ENCODE measurements at regions not wholly inside any gene's neighbourhood (a gene's known extent, or its start where the extent isn't known, plus 50 kb on each side); places are given as distances from the start of the nearest gene placed in this dataset.

- TF ChIP-seq, protein P1, sequence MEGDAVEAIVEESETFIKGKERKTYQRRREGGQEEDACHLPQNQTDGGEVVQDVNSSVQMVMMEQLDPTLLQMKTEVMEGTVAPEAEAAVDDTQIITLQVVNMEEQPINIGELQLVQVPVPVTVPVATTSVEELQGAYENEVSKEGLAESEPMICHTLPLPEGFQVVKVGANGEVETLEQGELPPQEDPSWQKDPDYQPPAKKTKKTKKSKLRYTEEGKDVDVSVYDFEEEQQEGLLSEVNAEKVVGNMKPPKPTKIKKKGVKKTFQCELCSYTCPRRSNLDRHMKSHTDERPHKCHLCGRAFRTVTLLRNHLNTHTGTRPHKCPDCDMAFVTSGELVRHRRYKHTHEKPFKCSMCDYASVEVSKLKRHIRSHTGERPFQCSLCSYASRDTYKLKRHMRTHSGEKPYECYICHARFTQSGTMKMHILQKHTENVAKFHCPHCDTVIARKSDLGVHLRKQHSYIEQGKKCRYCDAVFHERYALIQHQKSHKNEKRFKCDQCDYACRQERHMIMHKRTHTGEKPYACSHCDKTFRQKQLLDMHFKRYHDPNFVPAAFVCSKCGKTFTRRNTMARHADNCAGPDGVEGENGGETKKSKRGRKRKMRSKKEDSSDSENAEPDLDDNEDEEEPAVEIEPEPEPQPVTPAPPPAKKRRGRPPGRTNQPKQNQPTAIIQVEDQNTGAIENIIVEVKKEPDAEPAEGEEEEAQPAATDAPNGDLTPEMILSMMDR (IDR thresholded peaks at IDR 0.05), result no peak
- H3K27ac Mint-ChIP-seq (ENCODE audit: unreplicated experiment), result no peak overlapping the region
- peaks cover 8% of the 10 kb centered on the region for H3K27me3 Mint-ChIP-seq (ENCODE audit: unreplicated experiment)
- H3K9me3 Mint-ChIP-seq (ENCODE audit: unreplicated experiment), result peaks cover 3% of the 10 kb centered on the region
- no peaks in the 10 kb centered on the region for H3K4me1 Mint-ChIP-seq (ENCODE audit: unreplicated experiment)
- no peak for DNase-seq (ENCODE audit: extremely low spot score, unreplicated experiment)
- no peak overlapping the region for H3K4me3 Mint-ChIP-seq (ENCODE audit: unreplicated experiment)
- no peaks in the 10 kb centered on the region for H3K36me3 Mint-ChIP-seq (ENCODE audit: unreplicated experiment)
Measured at GRCh38 chr5:88956416-88956815, 73.4 kb upstream of the MEF2C start.

GRCh38 chr5:88955403-88955802, 72.4 kb upstream of the MEF2C start:
- no peak overlapping the region for H3K27ac Mint-ChIP-seq (ENCODE audit: unreplicated experiment)
- DNase-seq (ENCODE audit: extremely low spot score, unreplicated experiment), result no peak
- peaks cover 8% of the 10 kb centered on the region for H3K27me3 Mint-ChIP-seq (ENCODE audit: unreplicated experiment)
- TF ChIP-seq, protein P1 (IDR thresholded peaks at IDR 0.05), result no peak
- no peak overlapping the region for H3K4me3 Mint-ChIP-seq (ENCODE audit: unreplicated experiment)
- H3K36me3 Mint-ChIP-seq (ENCODE audit: unreplicated experiment), result no peaks in the 10 kb centered on the region
- no peaks in the 10 kb centered on the region for H3K4me1 Mint-ChIP-seq (ENCODE audit: unreplicated experiment)
- H3K9me3 Mint-ChIP-seq (ENCODE audit: unreplicated experiment), result peaks cover 3% of the 10 kb centered on the region

- H3K27me3 Mint-ChIP-seq (ENCODE audit: unreplicated experiment), result peaks cover 6% of the 10 kb centered on the region
- H3K27ac Mint-ChIP-seq (ENCODE audit: unreplicated experiment), result no peak overlapping the region
- no peak for DNase-seq (ENCODE audit: extremely low spot score, unreplicated experiment)
- H3K4me1 Mint-ChIP-seq (ENCODE audit: unreplicated experiment), result no peaks in the 10 kb centered on the region
- TF ChIP-seq, protein P1 (IDR thresholded peaks at IDR 0.05), result no peak
- H3K4me3 Mint-ChIP-seq (ENCODE audit: unreplicated experiment), result no peak overlapping the region
- no peaks in the 10 kb centered on the region for H3K36me3 Mint-ChIP-seq (ENCODE audit: unreplicated experiment)
- H3K9me3 Mint-ChIP-seq (ENCODE audit: unreplicated experiment), result peaks cover 3% of the 10 kb centered on the region
Measured at GRCh38 chr5:88954511-88954910, 71.5 kb upstream of the MEF2C start.

GRCh38 chr5:88952996-88953643, 70.1 kb upstream of the MEF2C start:
- H3K4me3 Mint-ChIP-seq (ENCODE audit: unreplicated experiment), result no peak overlapping the region
- H3K4me1 Mint-ChIP-seq (ENCODE audit: unreplicated experiment), result no peaks in the 10 kb centered on the region
- peaks cover 6% of the 10 kb centered on the region for H3K27me3 Mint-ChIP-seq (ENCODE audit: unreplicated experiment)
- TF ChIP-seq, protein P1 (IDR thresholded peaks at IDR 0.05), result no peak
- peaks cover 3% of the 10 kb centered on the region for H3K9me3 Mint-ChIP-seq (ENCODE audit: unreplicated experiment)
- no peak overlapping the region for H3K27ac Mint-ChIP-seq (ENCODE audit: unreplicated experiment)
- DNase-seq (ENCODE audit: extremely low spot score, unreplicated experiment), result no peak
- no peaks in the 10 kb centered on the region for H3K36me3 Mint-ChIP-seq (ENCODE audit: unreplicated experiment)

GRCh38 chr5:88952344-88952743, 69.4 kb upstream of the MEF2C start:
- Mint-ChIP-seq H3K9me3 (ENCODE audit: unreplicated experiment) (peaks cover 3% of the 10 kb centered on the region), H3K27ac (ENCODE audit: unreplicated experiment) (no peak overlapping the region), H3K4me1 (ENCODE audit: unreplicated experiment) (no peaks in the 10 kb centered on the region), H3K27me3 (ENCODE audit: unreplicated experiment) (peaks cover 10% of the 10 kb centered on the region), H3K4me3 (ENCODE audit: unreplicated experiment) (no peak overlapping the region), H3K36me3 (ENCODE audit: unreplicated experiment) (no peaks in the 10 kb centered on the region)
- TF ChIP-seq, protein P1 (IDR thresholded peaks at IDR 0.05), result no peak
- DNase-seq (ENCODE audit: extremely low spot score, unreplicated experiment), result no peak
